HL-60 (cell line): ENCODE measurements at regions not wholly inside any gene's neighbourhood (a gene's known extent, or its start where the extent isn't known, plus 50 kb on each side); places are given as distances from the start of the nearest gene placed in this dataset.

Experiments used
- CTCF ChIP-seq: IDR thresholded peaks from one replicate; pipeline ENCODE4 v1.5.1; 2011; ENCODE audit warnings: low read length, control low read depth, inconsistent platforms; ENCODE audit not compliant: insufficient read depth
- GABPA ChIP-seq: IDR thresholded peaks from 2 replicates; pipeline ENCODE4 v1.6.1; 2012; ENCODE audit warnings: low read depth
- POLR2AphosphoS5 ChIP-seq: IDR thresholded peaks from 2 replicates; pipeline ENCODE4 v1.6.1; 2012; ENCODE audit warnings: low read depth
- REST ChIP-seq: IDR thresholded peaks from 2 replicates; pipeline ENCODE4 v1.6.1; 2012; ENCODE audit warnings: low read depth; ENCODE audit not compliant: insufficient replicate concordance

GRCh38 chr22:22400099-22400498 lies 108.4 kb downstream of the ZNF280B start:
- no peak for TF ChIP-seq CTCF
- TF ChIP-seq POLR2AphosphoS5, result no peak
- no peak for TF ChIP-seq REST
- no peak for TF ChIP-seq GABPA
